A549 (cell line): ENCODE measurements at regions not wholly inside any gene's neighbourhood (a gene's known extent, or its start where the extent isn't known, plus 50 kb on each side); places are given as distances from the start of the nearest gene placed in this dataset.

ENCODE experiments used
- CBX2 ChIP-seq: fragments of 200-600 bp; sonication (generic); IDR thresholded peaks from 2 replicates; pipeline ENCODE4 v1.6.1; 2016; ENCODE audit warnings: low read depth, mild to moderate bottlenecking, borderline replicate concordance
- CEBPB ChIP-seq, 2 experiments: fragments of >200 bp in 1 of 2; sonication (Bioruptor Twin) in 1 of 2; formaldehyde crosslinking in 1 of 2; IDR thresholded peaks; 2 replicates each; pipeline ENCODE4 v1.6.1; 2012 to 2016
- CHD2 ChIP-seq: fragments of 150-350 bp; IDR thresholded peaks from 2 replicates; pipeline ENCODE4 v1.6.1; 2014; ENCODE audit warnings: low read length; ENCODE audit not compliant: partially characterized antibody
- CTCF ChIP-seq: fragments of >200 bp; sonication (Bioruptor Twin); formaldehyde crosslinking; IDR thresholded peaks from 3 replicates; pipeline ENCODE4 v1.5.1; 2016
- E2F6 ChIP-seq: IDR thresholded peaks from 2 replicates; pipeline ENCODE4 v1.6.1; 2012; ENCODE audit warnings: low read depth, borderline replicate concordance
- HMGXB4 ChIP-seq: fragments of 250-450 bp; sonication (Bioruptor Pico); IDR thresholded peaks from 2 replicates; pipeline ENCODE4 v1.5.0; 2021; ENCODE audit warnings: mild to moderate bottlenecking, moderate library complexity, borderline replicate concordance
- HOXA7 ChIP-seq: fragments of 250-450 bp; sonication (Bioruptor Pico); IDR thresholded peaks from 2 replicates; pipeline ENCODE4 v1.5.0; 2020; ENCODE audit warnings: mild to moderate bottlenecking, moderate library complexity
- HOXB5 ChIP-seq: fragments of 250-450 bp; sonication (Bioruptor Pico); IDR thresholded peaks from 2 replicates; pipeline ENCODE4 v1.5.0; 2020; ENCODE audit warnings: mild to moderate bottlenecking, moderate library complexity
- MAZ ChIP-seq: fragments of 150-350 bp; IDR thresholded peaks from 2 replicates; pipeline ENCODE4 v1.6.1; 2014; ENCODE audit warnings: antibody characterized with exemption, low read depth, low read length, borderline replicate concordance
- NPAS2 ChIP-seq: fragments of 250-450 bp; sonication (Bioruptor Pico); IDR thresholded peaks from 2 replicates; pipeline ENCODE4 v1.8.0; 2022; ENCODE audit warnings: mild to moderate bottlenecking, moderate library complexity, borderline replicate concordance
- POLR2A ChIP-seq: IDR thresholded peaks from 2 replicates; pipeline ENCODE4 v1.6.1; 2012; ENCODE audit warnings: mild to moderate bottlenecking, low read length
- RCOR1 ChIP-seq: fragments of 150-350 bp; IDR thresholded peaks from 2 replicates; pipeline ENCODE4 v1.6.1; 2014; ENCODE audit warnings: antibody characterized with exemption, low read length, low read depth
- TP53 ChIP-seq: fragments of 250-450 bp; sonication (Bioruptor Pico); IDR thresholded peaks from 2 replicates; pipeline ENCODE4 v1.5.0; 2021; ENCODE audit warnings: mild to moderate bottlenecking, moderate library complexity

DNA sequence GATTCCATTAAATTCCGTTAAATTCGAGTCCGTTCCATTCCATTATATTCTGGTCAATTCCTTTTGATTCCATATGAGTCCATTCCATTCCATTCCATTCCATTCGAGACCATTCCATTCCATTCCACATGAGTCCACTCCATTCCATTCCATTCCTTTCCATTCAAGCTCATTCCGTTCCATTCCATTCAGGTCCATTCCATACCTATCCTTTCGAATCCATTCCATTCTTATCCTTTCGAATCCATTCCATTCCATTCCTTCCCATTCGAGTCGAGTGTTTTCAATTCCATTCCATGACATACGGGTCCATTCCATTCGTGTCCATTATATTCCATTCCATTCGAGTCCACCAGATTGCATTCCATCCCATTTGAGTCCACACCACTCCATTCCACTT lies 1127.4 kb downstream of the RPIA start:
- no peak for TF ChIP-seq CTCF
- TF ChIP-seq HOXA7: no peak
- TF ChIP-seq TP53 (CRISPR knock-in tag): no peak
- no peak for TF ChIP-seq CEBPB (IDR thresholded peaks at IDR 0.05)
- no peak for TF ChIP-seq RCOR1
- no peak for TF ChIP-seq HOXB5 (CRISPR knock-in tag)
- no peak for TF ChIP-seq CBX2
- no peak for TF ChIP-seq NPAS2
- no peak for TF ChIP-seq HMGXB4
- no peak for TF ChIP-seq CHD2
- TF ChIP-seq MAZ: no peak
- no peak for TF ChIP-seq E2F6
- no peak for TF ChIP-seq POLR2A
